HCT116 (cell line): ENCODE measurements at regions not wholly inside any gene's neighbourhood (a gene's known extent, or its start where the extent isn't known, plus 50 kb on each side); places are given as distances from the start of the nearest gene placed in this dataset.

Experiments
- ATAC-seq: fragments of 200-7000 bp; cut with Tn5 transposase; 2 replicates; pipeline ENCODE4 v1.9.1; 2020; ENCODE audit warnings: mild to moderate bottlenecking, moderate library complexity
- BruUV-seq: library from RNA; stranded (reverse); fragments of 400-500 nt; replicated peaks from 2 replicates; lab custom pipeline; 2021; lab: Mats Ljungman, UMichigan
- CTCF ChIA-PET: fragments of 300-600 bp; sonication (Branson Sonifier 250); formaldehyde crosslinking; loops from one replicate; lab custom pipeline; 2021; ENCODE audit warnings: antibody characterized with exemption; lab: Charles Lee
- POLR2A ChIA-PET: fragments of 300-600, 350-600 bp; sonication (Branson Sonifier 250); formaldehyde crosslinking; loops from one replicate; lab custom pipeline; 2021; ENCODE audit warnings: antibody characterized with exemption; lab: Charles Lee
- RAD21 ChIA-PET, 2 experiments: fragments of 300-600 bp; sonication (Branson Sonifier 250); formaldehyde crosslinking; loops; one replicate each; lab custom pipeline; 2023; ENCODE audit warnings: low total read pairs in 2 of 2; ENCODE audit not compliant: uncharacterized antibody in 2 of 2, unreplicated experiment in 2 of 2, low non-redundant PET in 1 of 2; lab: Charles Lee
- DNase-seq: peaks from one replicate; pipeline ENCODE4 v3.0.0-alpha.2; 2010; ENCODE audit warnings: low read depth, low spot score
- H2AFZ ChIP-seq: fragments of 200-600 bp; shearing (Covaris generic), sonication (generic); 2 replicates; pipeline ENCODE4 v1.6.1; 2017; ENCODE audit warnings: low read depth, mixed run types, mixed read lengths, antibody characterized with exemption, low read length; ENCODE audit not compliant: poor library complexity, severe bottlenecking
- H3K27ac ChIP-seq: 2 replicates; pipeline ENCODE4 v1.5.1; 2012; ENCODE audit warnings: low read depth, low read length
- H3K27me3 ChIP-seq: fragments of 200-600 bp; sonication (generic); 2 replicates; pipeline ENCODE4 v1.6.1; 2016; ENCODE audit warnings: mixed run types, low read length, mixed read lengths; ENCODE audit not compliant: insufficient read depth
- H3K36me3 ChIP-seq, 2 experiments: fragments of 200-500 bp in 1 of 2; fragments of 200-600 bp in 1 of 2; sonication (Bioruptor generic) in 1 of 2; sonication (generic) in 1 of 2; 2 replicates each; pipeline versions ENCODE4 v1.5.1 to v1.6.1; 2014 to 2016; ENCODE audit warnings: low read length in 2 of 2, inconsistent platforms in 1 of 2, mixed read lengths in 1 of 2, mixed run types in 1 of 2; ENCODE audit not compliant: insufficient read depth in 2 of 2, control insufficient read depth in 1 of 2
- H3K4me1 ChIP-seq, 2 experiments: fragments of 200-600 bp in 1 of 2; sonication (generic) in 1 of 2; 2 replicates each; pipeline versions ENCODE4 v1.5.1 to v1.6.1; 2012 to 2017; ENCODE audit warnings: low read length in 2 of 2, inconsistent platforms in 1 of 2, mild to moderate bottlenecking in 1 of 2, mixed read lengths in 1 of 2, mixed run types in 1 of 2, moderate library complexity in 1 of 2; ENCODE audit not compliant: insufficient read depth in 2 of 2, control insufficient read depth in 1 of 2
- H3K4me2 ChIP-seq: fragments of 200-600 bp; sonication (generic); 2 replicates; pipeline ENCODE4 v1.6.1; 2017; ENCODE audit warnings: mixed run types, low read length, mixed read lengths
- H3K4me3 ChIP-seq, 2 experiments: fragments of 200-600 bp in 1 of 2; sonication (generic) in 1 of 2; replicated peaks in 1 of 2; 2 replicates each; pipeline ENCODE4 v1.5.1; 2011 to 2016; ENCODE audit warnings: low read length in 2 of 2, control low read depth in 1 of 2, low read depth in 1 of 2, mild to moderate bottlenecking in 1 of 2, mixed read lengths in 1 of 2, mixed run types in 1 of 2
- H3K79me2 ChIP-seq: fragments of 200-600 bp; sonication (generic); 2 replicates; pipeline ENCODE4 v1.6.1; 2017; ENCODE audit warnings: mild to moderate bottlenecking, mixed run types, low read length, moderate library complexity, mixed read lengths; ENCODE audit not compliant: insufficient read depth
- H3K9ac ChIP-seq: fragments of 200-600 bp; sonication (generic); 2 replicates; pipeline ENCODE4 v1.6.1; 2016; ENCODE audit warnings: low read length, mixed read lengths
- H3K9me2 ChIP-seq: fragments of 200-600 bp; sonication (generic), shearing (Covaris generic); 2 replicates; pipeline ENCODE4 v1.6.1; 2017; ENCODE audit warnings: mixed run types, mild to moderate bottlenecking, moderate library complexity; ENCODE audit not compliant: insufficient read depth
- H3K9me3 ChIP-seq, 2 experiments: fragments of 200-500 bp in 1 of 2; fragments of 200-600 bp in 1 of 2; sonication (Bioruptor generic) in 1 of 2; sonication (generic) in 1 of 2; 2 replicates each; pipeline ENCODE4 v1.6.1; 2014 to 2017; ENCODE audit warnings: low read length in 2 of 2, mixed read lengths in 2 of 2, inconsistent platforms in 1 of 2, low read depth in 1 of 2, mild to moderate bottlenecking in 1 of 2, mixed run types in 1 of 2, moderate library complexity in 1 of 2; ENCODE audit not compliant: control insufficient read depth in 1 of 2, insufficient read depth in 1 of 2
- H4K20me1 ChIP-seq: fragments of 200-600 bp; sonication (generic), shearing (Covaris generic); 2 replicates; pipeline ENCODE4 v1.6.1; 2017; ENCODE audit warnings: mixed run types, mild to moderate bottlenecking, moderate library complexity; ENCODE audit not compliant: insufficient read depth
- CBX3 ChIP-seq: IDR thresholded peaks from 2 replicates; pipeline ENCODE4 v1.6.1; 2012; ENCODE audit warnings: low read depth
- CEBPB ChIP-seq: IDR thresholded peaks from 2 replicates; pipeline ENCODE4 v1.6.1; 2012; ENCODE audit warnings: low read depth
- CTCF ChIP-seq, 3 experiments: fragments of 200-600 bp in 1 of 3; sonication (generic) in 1 of 3; IDR thresholded peaks in 2 of 3; conservative IDR thresholded peaks in 1 of 3; 2 replicates each; pipeline ENCODE4 v1.5.1; 2012 to 2017; ENCODE audit warnings: low read depth in 2 of 3, low read length in 2 of 3, antibody characterized with exemption in 1 of 3, borderline replicate concordance in 1 of 3, control low read depth in 1 of 3, mild to moderate bottlenecking in 1 of 3, mixed read lengths in 1 of 3, mixed run types in 1 of 3, moderate library complexity in 1 of 3; ENCODE audit not compliant: insufficient read depth in 1 of 3
- ELF1 ChIP-seq: IDR thresholded peaks from 2 replicates; pipeline ENCODE4 v1.6.1; 2012; ENCODE audit warnings: low read depth, borderline replicate concordance
- EZH2phosphoT487 ChIP-seq: fragments of 200-600 bp; IDR thresholded peaks from 2 replicates; pipeline ENCODE4 v1.6.1; 2018; ENCODE audit warnings: antibody characterized with exemption, borderline replicate concordance
- FOSL1 ChIP-seq: IDR thresholded peaks from 2 replicates; pipeline ENCODE4 v1.6.1; 2012; ENCODE audit warnings: low read depth
- POLR2A ChIP-seq: IDR thresholded peaks from 2 replicates; pipeline ENCODE4 v1.7.0; 2011; ENCODE audit warnings: borderline replicate concordance; ENCODE audit not compliant: insufficient read depth, insufficient read length; ENCODE audit errors: extremely low read depth
- POLR2AphosphoS5 ChIP-seq: IDR thresholded peaks from 2 replicates; pipeline ENCODE4 v1.6.1; 2011; ENCODE audit warnings: mild to moderate bottlenecking, low read depth, low read length, moderate library complexity
- REST ChIP-seq: IDR thresholded peaks from 2 replicates; pipeline ENCODE4 v1.6.1; 2012; ENCODE audit warnings: low read depth
- SIN3A ChIP-seq: IDR thresholded peaks from 2 replicates; pipeline ENCODE4 v1.6.1; 2012; ENCODE audit warnings: low read depth
- SP1 ChIP-seq: IDR thresholded peaks from 2 replicates; pipeline ENCODE4 v1.6.1; 2012; ENCODE audit warnings: low read depth
- SRF ChIP-seq: IDR thresholded peaks from 2 replicates; pipeline ENCODE4 v1.6.1; 2012; ENCODE audit warnings: low read depth
- TCF7L2 ChIP-seq: IDR thresholded peaks from 2 replicates; pipeline ENCODE4 v1.7.0; 2011; ENCODE audit warnings: borderline replicate concordance, inconsistent platforms; ENCODE audit not compliant: insufficient read depth, insufficient read length; ENCODE audit errors: extremely low read depth
- YY1 ChIP-seq: IDR thresholded peaks from 2 replicates; pipeline ENCODE4 v1.6.1; 2011; ENCODE audit warnings: low read length, low read depth, moderate library complexity, mild to moderate bottlenecking; ENCODE audit not compliant: insufficient replicate concordance; ENCODE audit errors: extremely low read depth
- ZFX ChIP-seq: fragments of 450-650 bp; IDR thresholded peaks from 2 replicates; pipeline ENCODE4 v1.6.1; 2017
- ZNF274 ChIP-seq: fragments of 200-500 bp; sonication (Bioruptor generic); IDR thresholded peaks from 2 replicates; pipeline ENCODE4 v1.6.1; 2014; ENCODE audit warnings: mild to moderate bottlenecking, low read depth, low read length, inconsistent platforms
- intact Hi-C: fragments of 100-400 bp; cut with micrococcal nuclease; formaldehyde crosslinking; loops from 2 replicates; pipeline ENCODE4 v1.10.0; 2022
- TF ChIP-seq, protein P1 (sequence below): IDR thresholded peaks from 2 replicates; pipeline ENCODE4 v1.6.1; 2012

- no TSS peak for BruUV-seq
- Histone ChIP-seq H3K9ac (no peak overlapping the region), H3K27me3 (no peaks in the 10 kb centered on the region), H3K79me2 (no peaks in the 10 kb centered on the region), H2AFZ (no peak overlapping the region), H3K4me2 (no peak overlapping the region), H3K4me3 (no peak overlapping the region), H3K36me3 (peaks cover 0 to 7% of the 10 kb centered on the region in 2 experiments; a peak in 1 of 4 replicates), H3K4me1 (no peaks in the 10 kb centered on the region), H3K27ac (no peak overlapping the region), H4K20me1 (no peaks in the 10 kb centered on the region), H3K9me2 (no peaks in the 10 kb centered on the region), H3K9me3 (no peaks in the 10 kb centered on the region)
- DNase-seq (no peak), ATAC-seq (no peak)
- TF ChIP-seq SIN3A: no peak
- no peak for TF ChIP-seq CTCF (IDR thresholded peaks at IDR 0.05 in 2 of 3, conservative IDR thresholded peaks at IDR 0.05 in 1 of 3; ENCODE audit: borderline replicate concordance in 1 of 3, insufficient read depth in 1 of 3, low read depth in 2 of 3, low read length in 2 of 3)
- TF ChIP-seq CBX3: no peak
- POLR2A ChIA-PET: no interaction called here
- RAD21 ChIA-PET: no interaction called here
- intact Hi-C loops: no loop called here
- CTCF ChIA-PET: no interaction called here
These were observed 70.2 kb upstream of the SLC4A11 start for GRCh38 chr20:3309226-3309625.

DNA sequence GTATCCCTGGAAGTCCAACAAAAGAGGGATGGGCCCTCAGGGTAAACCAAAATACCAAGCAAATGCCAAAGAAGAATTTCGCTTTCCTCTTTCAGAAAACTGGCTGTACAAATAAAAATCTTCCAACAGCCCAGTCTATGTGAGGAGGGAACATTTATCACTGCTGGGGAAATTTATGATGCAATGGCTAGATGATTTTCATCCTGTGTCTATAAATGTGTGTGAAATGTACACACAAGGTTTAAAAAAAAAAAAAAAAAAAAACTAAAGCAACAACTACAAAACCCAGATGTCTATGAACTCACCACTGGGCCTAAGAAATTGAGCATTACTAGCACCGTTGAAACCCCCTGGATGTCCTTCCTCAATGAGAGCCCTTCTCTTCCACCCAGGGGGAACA, 68.7 kb upstream of the SLC4A11 start:
- no peaks in the 10 kb centered on the region for H4K20me1 ChIP-seq
- ATAC-seq (no peak), DNase-seq (no peak)
- H2AFZ ChIP-seq: no peak overlapping the region
- H3K9me2 ChIP-seq: no peaks in the 10 kb centered on the region
- peaks cover 0 to 7% of the 10 kb centered on the region in 2 experiments; a peak in 1 of 4 replicates for H3K36me3 ChIP-seq
- intact Hi-C loops: no loop called here
- H3K4me2 ChIP-seq: no peak overlapping the region
- POLR2A ChIA-PET: interaction anchor here (0.7 kb wide), 1 partner anchor 26 kb away, joined by 4 read pairs; no protein-coding TSS in a partner anchor
- no peaks in the 10 kb centered on the region for H3K4me1 ChIP-seq
- no peak overlapping the region for H3K9ac ChIP-seq
- H3K27me3 ChIP-seq: no peaks in the 10 kb centered on the region
- no peak overlapping the region for H3K27ac ChIP-seq
- no peaks in the 10 kb centered on the region for H3K9me3 ChIP-seq
- H3K79me2 ChIP-seq: no peaks in the 10 kb centered on the region
- no peak overlapping the region for H3K4me3 ChIP-seq
- RAD21 ChIA-PET: no interaction called here
- BruUV-seq: no TSS peak
- CTCF ChIA-PET: no interaction called here
- TF ChIP-seq SP1 (no peak), ZFX (no peak), ELF1 (no peak), SRF (no peak), POLR2A (no peak), EZH2phosphoT487 (no peak), SIN3A (no peak), CEBPB (no peak), TCF7L2 (no peak), ZNF274 (no peak), REST (no peak), POLR2AphosphoS5 (no peak), FOSL1 (no peak), YY1 (no peak), CBX3 (no peak)
- TF ChIP-seq, protein P1, sequence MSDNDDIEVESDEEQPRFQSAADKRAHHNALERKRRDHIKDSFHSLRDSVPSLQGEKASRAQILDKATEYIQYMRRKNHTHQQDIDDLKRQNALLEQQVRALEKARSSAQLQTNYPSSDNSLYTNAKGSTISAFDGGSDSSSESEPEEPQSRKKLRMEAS: no peak
